ENCODE measurements at regions not wholly inside any gene's neighbourhood (a gene's known extent, or its start where the extent isn't known, plus 50 kb on each side); places are given as distances from the start of the nearest gene placed in this dataset.

DNA sequence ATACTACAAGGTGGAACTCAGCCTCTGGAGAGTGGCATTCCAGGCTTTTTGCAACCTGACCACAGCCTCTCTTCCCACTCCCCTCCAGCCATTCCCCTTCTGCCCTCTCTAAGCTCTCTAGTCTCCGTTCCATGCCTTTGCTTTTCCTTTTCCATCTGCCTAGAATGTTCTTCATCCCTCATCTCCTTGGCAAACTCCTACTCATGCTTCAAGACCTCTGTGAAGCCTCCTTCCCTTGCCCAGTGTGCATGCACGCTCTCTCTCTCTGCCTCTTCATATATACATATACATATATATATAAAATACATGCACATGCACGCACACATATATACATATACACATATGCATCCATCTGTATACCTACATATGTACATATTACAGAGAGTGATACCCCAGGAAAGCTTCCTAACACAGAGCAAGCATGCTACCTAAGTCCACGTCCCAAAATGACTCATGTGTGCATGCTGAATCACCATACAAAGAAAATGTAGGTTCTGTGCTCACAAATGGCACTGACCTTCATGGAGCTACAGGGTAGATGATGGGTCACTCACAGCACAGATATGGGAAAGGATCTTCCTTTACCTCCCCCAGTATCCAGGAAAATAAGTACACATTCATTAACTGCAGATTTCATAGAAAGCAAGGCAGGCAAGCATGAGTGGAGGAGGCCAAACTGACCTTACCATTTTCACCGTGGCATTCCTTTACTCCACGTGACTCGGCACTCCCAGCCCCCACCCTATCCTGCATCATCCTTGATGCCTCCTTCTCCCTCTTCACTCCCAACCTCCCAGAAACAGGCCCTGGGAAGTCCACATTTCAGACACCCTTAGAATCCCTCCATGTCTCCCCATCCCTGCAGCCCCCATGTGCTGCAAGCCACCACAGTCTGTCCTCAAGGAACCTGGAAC, 238.4 kb upstream of the ZMIZ1 start:
- Histone ChIP-seq H3K4me3 (no peak overlapping the region), H3K27ac (no peak overlapping the region), H3K27me3 (no peaks in the 10 kb centered on the region), H3K4me1 (no peaks in the 10 kb centered on the region), H3K36me3 (no peaks in the 10 kb centered on the region), H3K9me3 (peaks cover 0 to 13% (median 2%) of the 10 kb centered on the region in 4 donors)
- no peak for TF ChIP-seq EP300 (IDR thresholded peaks at IDR 0.05)
- TF ChIP-seq, protein P1, sequence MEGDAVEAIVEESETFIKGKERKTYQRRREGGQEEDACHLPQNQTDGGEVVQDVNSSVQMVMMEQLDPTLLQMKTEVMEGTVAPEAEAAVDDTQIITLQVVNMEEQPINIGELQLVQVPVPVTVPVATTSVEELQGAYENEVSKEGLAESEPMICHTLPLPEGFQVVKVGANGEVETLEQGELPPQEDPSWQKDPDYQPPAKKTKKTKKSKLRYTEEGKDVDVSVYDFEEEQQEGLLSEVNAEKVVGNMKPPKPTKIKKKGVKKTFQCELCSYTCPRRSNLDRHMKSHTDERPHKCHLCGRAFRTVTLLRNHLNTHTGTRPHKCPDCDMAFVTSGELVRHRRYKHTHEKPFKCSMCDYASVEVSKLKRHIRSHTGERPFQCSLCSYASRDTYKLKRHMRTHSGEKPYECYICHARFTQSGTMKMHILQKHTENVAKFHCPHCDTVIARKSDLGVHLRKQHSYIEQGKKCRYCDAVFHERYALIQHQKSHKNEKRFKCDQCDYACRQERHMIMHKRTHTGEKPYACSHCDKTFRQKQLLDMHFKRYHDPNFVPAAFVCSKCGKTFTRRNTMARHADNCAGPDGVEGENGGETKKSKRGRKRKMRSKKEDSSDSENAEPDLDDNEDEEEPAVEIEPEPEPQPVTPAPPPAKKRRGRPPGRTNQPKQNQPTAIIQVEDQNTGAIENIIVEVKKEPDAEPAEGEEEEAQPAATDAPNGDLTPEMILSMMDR (IDR thresholded peaks at IDR 0.05), result no peak
- TF ChIP-seq POLR2A (IDR thresholded peaks at IDR 0.05), result no peak
- no peak for DNase-seq (ENCODE audit: low spot score in 2 of 2)
- WGBS, 2 donors, result 65 to 71% methylated on average over 7 of the region's 7 CpGs

DNA sequence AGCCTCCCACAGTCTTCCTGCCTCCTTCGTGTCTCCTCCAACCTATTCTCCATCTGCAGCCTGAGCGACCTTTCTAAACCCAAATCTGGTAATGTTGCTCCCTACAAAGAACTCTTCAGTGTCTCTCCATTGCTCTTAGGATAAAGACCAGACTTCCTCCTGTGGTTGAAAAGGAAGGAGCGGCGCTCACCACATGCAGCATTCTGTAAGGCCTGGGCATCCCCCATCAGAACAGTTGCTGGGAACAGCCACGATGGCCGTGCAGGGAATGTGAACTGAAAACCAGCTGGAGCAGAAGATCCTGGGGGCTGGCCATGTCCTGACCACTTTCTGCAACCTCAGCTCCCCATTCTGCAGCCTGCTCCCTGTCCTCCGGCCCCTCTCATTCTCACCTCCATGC, 237.8 kb upstream of the ZMIZ1 start:
- DNase-seq (ENCODE audit: low spot score in 2 of 2), result no peak
- H3K27me3 ChIP-seq, result no peaks in the 10 kb centered on the region
- no peaks in the 10 kb centered on the region for H3K4me1 ChIP-seq
- no peak overlapping the region for H3K27ac ChIP-seq
- H3K36me3 ChIP-seq, result no peaks in the 10 kb centered on the region
- H3K9me3 ChIP-seq, result peaks cover 0 to 13% (median 2%) of the 10 kb centered on the region in 4 donors
- 74 to 77% methylated on average over 7 of the region's 7 CpGs for WGBS, 2 donors
- H3K4me3 ChIP-seq, result no peak overlapping the region
- TF ChIP-seq, protein P1 (IDR thresholded peaks at IDR 0.05), result no peak
- no peak for TF ChIP-seq EP300 (IDR thresholded peaks at IDR 0.05)

DNA sequence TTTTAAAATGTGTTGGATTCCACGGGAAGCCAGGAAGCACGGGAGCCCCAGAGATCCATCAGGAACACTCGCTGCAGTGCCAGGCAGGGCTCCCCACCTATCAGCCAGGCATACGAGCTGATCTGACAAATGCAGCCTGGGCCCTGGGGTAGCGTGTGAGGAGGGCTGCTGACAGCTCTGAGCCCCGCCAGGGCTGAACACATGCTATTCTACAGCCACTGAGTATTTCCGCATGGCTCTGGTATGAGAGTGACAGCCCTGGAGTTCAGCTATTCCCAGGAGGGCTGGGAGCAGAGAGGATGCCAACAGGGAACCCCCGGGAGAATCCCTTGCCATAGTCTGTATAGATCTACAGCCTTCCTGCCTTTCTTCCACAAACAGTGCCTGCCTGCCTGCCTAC, 237.3 kb upstream of the ZMIZ1 start:
- Histone ChIP-seq H3K9me3 (peaks cover 0 to 13% (median 2%) of the 10 kb centered on the region in 4 donors), H3K36me3 (no peaks in the 10 kb centered on the region), H3K4me1 (no peaks in the 10 kb centered on the region), H3K4me3 (no peak overlapping the region), H3K27me3 (no peaks in the 10 kb centered on the region), H3K27ac (no peak overlapping the region)
- DNase-seq (ENCODE audit: low spot score in 2 of 2), result no peak
- WGBS, 2 donors, result 85 to 92% methylated on average over 8 of the region's 8 CpGs
- TF ChIP-seq POLR2A (IDR thresholded peaks at IDR 0.05) (no peak), EP300 (IDR thresholded peaks at IDR 0.05) (no peak)
- TF ChIP-seq, protein P1 (IDR thresholded peaks at IDR 0.05), result no peak

DNA sequence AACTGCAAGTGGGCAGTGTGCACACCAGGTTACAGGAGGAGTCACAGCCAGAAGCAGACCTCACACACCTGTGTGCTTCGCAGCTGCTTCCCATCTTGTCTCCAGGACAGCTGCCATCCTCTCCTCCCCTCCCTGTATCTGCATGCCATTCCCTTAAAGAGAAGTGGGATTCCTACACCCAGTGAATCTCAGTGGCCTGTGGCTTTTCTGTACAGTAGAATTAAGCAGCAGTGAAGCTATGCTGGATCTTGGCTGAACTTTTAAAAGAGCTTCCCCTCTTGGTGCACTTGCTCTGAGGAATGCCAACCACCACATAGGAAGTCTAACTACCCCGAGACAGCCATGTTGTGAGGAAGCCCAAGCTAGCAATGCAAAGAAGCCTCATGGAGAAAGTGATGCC, 236.5 kb upstream of the ZMIZ1 start:
- 84 to 88% methylated on average over 2 of the region's 2 CpGs for WGBS, 2 donors
- TF ChIP-seq POLR2A (IDR thresholded peaks at IDR 0.05) (no peak), EP300 (IDR thresholded peaks at IDR 0.05) (no peak)
- TF ChIP-seq, protein P1 (IDR thresholded peaks at IDR 0.05), result no peak
- no peaks in the 10 kb centered on the region for H3K4me1 ChIP-seq
- H3K9me3 ChIP-seq, result peaks cover 0 to 13% (median 2%) of the 10 kb centered on the region in 4 donors
- no peak overlapping the region for H3K4me3 ChIP-seq
- no peaks in the 10 kb centered on the region for H3K27me3 ChIP-seq
- no peak overlapping the region for H3K27ac ChIP-seq
- DNase-seq (ENCODE audit: low spot score in 2 of 2), result no peak
- H3K36me3 ChIP-seq, result no peaks in the 10 kb centered on the region

DNA sequence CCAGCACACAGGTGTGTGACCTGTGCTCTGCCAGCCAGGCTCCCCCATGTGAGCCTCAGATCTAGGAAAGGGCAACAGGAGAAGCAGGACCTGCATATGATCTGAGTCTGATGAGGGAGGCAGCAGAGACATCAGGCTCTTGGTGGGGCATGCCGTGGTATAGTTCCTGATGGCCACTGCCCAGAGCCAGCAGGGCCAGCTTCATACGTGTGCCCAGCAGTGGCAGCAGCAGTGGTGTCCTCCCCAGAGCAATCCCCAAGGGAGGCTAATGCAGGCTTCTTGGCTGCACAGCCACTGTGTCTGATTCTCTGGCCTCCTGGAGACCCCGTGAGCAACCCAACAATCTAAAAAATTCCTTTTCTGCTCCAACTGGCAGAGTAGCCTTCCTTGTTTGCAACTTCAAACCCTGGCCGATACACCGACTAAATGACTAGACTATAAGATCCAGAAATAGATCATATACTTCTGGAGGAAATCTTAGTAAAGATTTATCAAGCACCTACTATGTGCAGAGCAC, 230.6 kb upstream of the ZMIZ1 start:
- no peaks in the 10 kb centered on the region for H3K27me3 ChIP-seq
- peaks cover 0 to 8% (median 0%) of the 10 kb centered on the region in 4 donors for H3K4me1 ChIP-seq
- H3K27ac ChIP-seq, result no peak overlapping the region
- TF ChIP-seq POLR2A (IDR thresholded peaks at IDR 0.05), result no peak
- TF ChIP-seq, protein P1 (IDR thresholded peaks at IDR 0.05), result no peak
- TF ChIP-seq EP300 (IDR thresholded peaks at IDR 0.05), result no peak
- H3K36me3 ChIP-seq, result no peaks in the 10 kb centered on the region
- H3K9me3 ChIP-seq, result peaks cover 0 to under 1% (median 0%) of the 10 kb centered on the region in 4 donors
- no peak for DNase-seq (ENCODE audit: low spot score in 2 of 2)
- WGBS, 2 donors, result 36% methylated on average over 3 to 4 of the region's 5 CpGs
- no peak overlapping the region for H3K4me3 ChIP-seq

Measured in tibial nerve (tissue), 4 donors.